GM23248 (cell line): ENCODE measurements at regions not wholly inside any gene's neighbourhood (a gene's known extent, or its start where the extent isn't known, plus 50 kb on each side); places are given as distances from the start of the nearest gene placed in this dataset.

Experiments
- EZH2 ChIP-seq: fragments of 200-600 bp; sonication (generic); IDR thresholded peaks from 2 replicates; pipeline ENCODE4 v1.6.1; 2018; ENCODE audit warnings: antibody characterized with exemption, mild to moderate bottlenecking; ENCODE audit not compliant: insufficient read depth, poor library complexity, severe bottlenecking
- EZH2phosphoT487 ChIP-seq: fragments of 200-600 bp; sonication (generic); IDR thresholded peaks from 2 replicates; pipeline ENCODE4 v1.6.1; 2018; ENCODE audit warnings: antibody characterized with exemption, moderate library complexity, mild to moderate bottlenecking, low read depth; ENCODE audit not compliant: insufficient read depth

DNA sequence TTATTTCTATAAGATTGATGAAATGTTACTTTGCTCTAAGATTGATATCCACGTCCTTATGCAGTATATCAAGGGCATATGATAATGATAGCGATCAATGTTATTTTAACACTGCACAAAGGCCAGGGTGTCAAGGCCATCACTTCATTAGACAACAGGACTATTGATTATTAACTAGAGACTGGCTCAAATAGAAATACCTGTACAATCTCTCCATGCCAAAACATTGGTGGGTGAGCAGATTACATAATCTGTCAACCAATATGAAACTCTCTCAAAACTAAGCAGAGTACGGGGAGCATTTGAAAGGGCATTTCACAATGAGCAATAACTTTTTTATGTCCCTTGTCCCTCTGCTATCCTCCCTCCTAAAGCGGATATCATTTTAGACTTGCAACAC is 566.5 kb upstream of the PKN2 start:
- TF ChIP-seq EZH2: no peak
- TF ChIP-seq EZH2phosphoT487: no peak
